ENCODE measurements at regions not wholly inside any gene's neighbourhood (a gene's known extent, or its start where the extent isn't known, plus 50 kb on each side); places are given as distances from the start of the nearest gene placed in this dataset.

- Mint-ChIP-seq H3K27me3 (peaks cover 19 to 39% (median 31%) of the 10 kb centered on the region in 5 donors), H3K36me3 (peaks cover 0 to 5% (median 0%) of the 10 kb centered on the region in 5 donors), H3K4me3 (peak overlapping the region in 5 of 10 donors; percentile 14 to 54 (median 39)), H3K27ac (peak overlapping the region in 2 of 9 donors; percentile 1 to 10), H3K4me1 (peaks cover 0 to 12% (median 6%) of the 10 kb centered on the region in 7 donors), H3K9me3 (peaks cover 0 to 6% (median 0%) of the 10 kb centered on the region in 11 donors)
- H3K27ac ChIP-seq (ENCODE audit: low read depth, low read length): no peak overlapping the region
- ChIA-PET CTCF (no interaction called here), POLR2A (interaction anchor here (0.6 kb wide), 1 partner anchor 155 kb away, joined by 4 read pairs; no protein-coding TSS in a partner anchor)
- H3K36me3 ChIP-seq (ENCODE audit: control insufficient read depth in 2 of 3, insufficient read depth in 3 of 3, low read length in 3 of 3): no peaks in the 10 kb centered on the region
- ATAC-seq (no peak), DNase-seq (no peak)
- H3K9me3 ChIP-seq (ENCODE audit: control insufficient read depth in 2 of 3, low read length in 3 of 3): no peaks in the 10 kb centered on the region
- H3K27me3 ChIP-seq (ENCODE audit: control insufficient read depth in 2 of 2, insufficient read depth in 2 of 2, low read length in 2 of 2): peaks cover 0 to 5% of the 10 kb centered on the region in 2 donors
- H3K4me3 ChIP-seq (ENCODE audit: low read length): no peak overlapping the region
- H3K4me1 ChIP-seq (ENCODE audit: control insufficient read depth in 2 of 2, insufficient read depth in 2 of 2, low read length in 2 of 2): no peaks in the 10 kb centered on the region
- intact Hi-C loops (cut with micrococcal nuclease): no loop called here
Observed at GRCh38 chr2:16014041-16014787, 73.9 kb downstream of the MYCN start.

GRCh38 chr2:16013359-16013911 is 73.1 kb downstream of the MYCN start:
- no peak for DNase-seq
- Histone ChIP-seq H3K9me3 (ENCODE audit: control insufficient read depth in 2 of 3, low read length in 3 of 3) (no peaks in the 10 kb centered on the region), H3K36me3 (ENCODE audit: control insufficient read depth in 2 of 3, insufficient read depth in 3 of 3, low read length in 3 of 3) (no peaks in the 10 kb centered on the region), H3K4me1 (ENCODE audit: control insufficient read depth in 2 of 2, insufficient read depth in 2 of 2, low read length in 2 of 2) (no peaks in the 10 kb centered on the region), H3K27ac (ENCODE audit: low read depth, low read length) (no peak overlapping the region), H3K4me3 (ENCODE audit: low read length) (no peak overlapping the region), H3K27me3 (ENCODE audit: control insufficient read depth in 2 of 2, insufficient read depth in 2 of 2, low read length in 2 of 2) (peaks cover 0 to 5% of the 10 kb centered on the region in 2 donors)
- intact Hi-C loops (cut with micrococcal nuclease): no loop called here
- ATAC-seq: no peak
- Mint-ChIP-seq H3K36me3 (peaks cover 0 to 5% (median 0%) of the 10 kb centered on the region in 5 donors), H3K27ac (peak overlapping the region in 1 of 9 donors; percentile 1), H3K27me3 (peaks cover 19 to 39% (median 31%) of the 10 kb centered on the region in 5 donors), H3K4me3 (peak overlapping the region in 8 of 10 donors; percentile 1 to 65 (median 41)), H3K9me3 (peaks cover 0 to 6% (median 0%) of the 10 kb centered on the region in 11 donors), H3K4me1 (peaks cover 0 to 12% (median 6%) of the 10 kb centered on the region in 7 donors)
- ChIA-PET CTCF (no interaction called here), POLR2A (interaction anchor here (0.6 kb wide), 1 partner anchor 156 kb away, joined by 4 read pairs; no protein-coding TSS in a partner anchor)

GRCh38 chr2:16012626-16013358 is 72.4 kb downstream of the MYCN start:
- H3K9me3 ChIP-seq (ENCODE audit: control insufficient read depth in 2 of 3, low read length in 3 of 3): no peaks in the 10 kb centered on the region
- ChIA-PET POLR2A (no interaction called here), CTCF (interaction anchor here (0.7 kb wide), 1 partner anchor 68 kb away, joined by 3 read pairs; no protein-coding TSS in a partner anchor)
- Mint-ChIP-seq H3K4me1 (peaks cover 0 to 12% (median 6%) of the 10 kb centered on the region in 7 donors), H3K27ac (peak overlapping the region in 1 of 9 donors; percentile 48), H3K4me3 (peak overlapping the region in 2 of 10 donors; percentile 39 to 65), H3K36me3 (peaks cover 0 to 5% (median 0%) of the 10 kb centered on the region in 5 donors), H3K9me3 (peaks cover 0 to 6% (median 0%) of the 10 kb centered on the region in 11 donors), H3K27me3 (peaks cover 19 to 39% (median 31%) of the 10 kb centered on the region in 5 donors)
- intact Hi-C loops (cut with micrococcal nuclease): no loop called here
- H3K36me3 ChIP-seq (ENCODE audit: control insufficient read depth in 2 of 3, insufficient read depth in 3 of 3, low read length in 3 of 3): no peaks in the 10 kb centered on the region
- no peak overlapping the region for H3K4me3 ChIP-seq (ENCODE audit: low read length)
- no peaks in the 10 kb centered on the region for H3K4me1 ChIP-seq (ENCODE audit: control insufficient read depth in 2 of 2, insufficient read depth in 2 of 2, low read length in 2 of 2)
- no peak overlapping the region for H3K27ac ChIP-seq (ENCODE audit: low read depth, low read length)
- peaks cover 0 to 5% of the 10 kb centered on the region in 2 donors for H3K27me3 ChIP-seq (ENCODE audit: control insufficient read depth in 2 of 2, insufficient read depth in 2 of 2, low read length in 2 of 2)
- DNase-seq (no peak), ATAC-seq (no peak)

- H3K9me3 Mint-ChIP-seq: peaks cover 0 to 6% (median 0%) of the 10 kb centered on the region in 11 donors
- ATAC-seq (no peak), DNase-seq (no peak)
- POLR2A ChIA-PET: no interaction called here
- H3K4me1 ChIP-seq (ENCODE audit: control insufficient read depth in 2 of 2, insufficient read depth in 2 of 2, low read length in 2 of 2): no peaks in the 10 kb centered on the region
- no peaks in the 10 kb centered on the region for H3K9me3 ChIP-seq (ENCODE audit: control insufficient read depth in 2 of 3, low read length in 3 of 3)
- intact Hi-C loops (cut with micrococcal nuclease): no loop called here
- H3K27me3 Mint-ChIP-seq: peaks cover 19 to 39% (median 31%) of the 10 kb centered on the region in 5 donors
- H3K27ac Mint-ChIP-seq: no peak overlapping the region
- H3K4me1 Mint-ChIP-seq: peaks cover 0 to 12% (median 6%) of the 10 kb centered on the region in 7 donors
- H3K36me3 Mint-ChIP-seq: peaks cover 0 to 5% (median 0%) of the 10 kb centered on the region in 5 donors
- no peaks in the 10 kb centered on the region for H3K36me3 ChIP-seq (ENCODE audit: control insufficient read depth in 2 of 3, insufficient read depth in 3 of 3, low read length in 3 of 3)
- peaks cover 0 to 5% of the 10 kb centered on the region in 2 donors for H3K27me3 ChIP-seq (ENCODE audit: control insufficient read depth in 2 of 2, insufficient read depth in 2 of 2, low read length in 2 of 2)
- CTCF ChIA-PET: interaction anchor here (0.7 kb wide), 1 partner anchor 67 kb away, joined by 3 read pairs; no protein-coding TSS in a partner anchor
- no peak overlapping the region for H3K27ac ChIP-seq (ENCODE audit: low read depth, low read length)
- no peak overlapping the region for H3K4me3 ChIP-seq (ENCODE audit: low read length)
- H3K4me3 Mint-ChIP-seq: no peak overlapping the region
Observed at GRCh38 chr2:16012029-16012596, 71.8 kb downstream of the MYCN start.

GRCh38 chr2:16011621-16011960 is 71.2 kb downstream of the MYCN start:
- H3K27me3 Mint-ChIP-seq: peaks cover 19 to 39% (median 31%) of the 10 kb centered on the region in 5 donors
- Histone ChIP-seq H3K36me3 (ENCODE audit: control insufficient read depth in 2 of 3, insufficient read depth in 3 of 3, low read length in 3 of 3) (no peaks in the 10 kb centered on the region), H3K27ac (ENCODE audit: low read depth, low read length) (no peak overlapping the region), H3K9me3 (ENCODE audit: control insufficient read depth in 2 of 3, low read length in 3 of 3) (no peaks in the 10 kb centered on the region), H3K27me3 (ENCODE audit: control insufficient read depth in 2 of 2, insufficient read depth in 2 of 2, low read length in 2 of 2) (peaks cover 0 to 5% of the 10 kb centered on the region in 2 donors), H3K4me1 (ENCODE audit: control insufficient read depth in 2 of 2, insufficient read depth in 2 of 2, low read length in 2 of 2) (no peaks in the 10 kb centered on the region), H3K4me3 (ENCODE audit: low read length) (no peak overlapping the region)
- CTCF ChIA-PET: no interaction called here
- intact Hi-C loops (cut with micrococcal nuclease): no loop called here
- no peak overlapping the region for H3K4me3 Mint-ChIP-seq
- peaks cover 0 to 12% (median 6%) of the 10 kb centered on the region in 7 donors for H3K4me1 Mint-ChIP-seq
- H3K9me3 Mint-ChIP-seq: peaks cover 0 to 6% (median 0%) of the 10 kb centered on the region in 11 donors
- H3K27ac Mint-ChIP-seq: no peak overlapping the region
- POLR2A ChIA-PET: interaction anchor here (0.6 kb wide), 1 partner anchor 44 kb away, joined by 4 read pairs; no protein-coding TSS in a partner anchor
- H3K36me3 Mint-ChIP-seq: peaks cover 0 to 5% (median 0%) of the 10 kb centered on the region in 5 donors
- ATAC-seq (no peak), DNase-seq (no peak)

- H3K4me1 Mint-ChIP-seq: peaks cover 0 to 12% (median 6%) of the 10 kb centered on the region in 7 donors
- Histone ChIP-seq H3K4me1 (ENCODE audit: control insufficient read depth in 2 of 2, insufficient read depth in 2 of 2, low read length in 2 of 2) (no peaks in the 10 kb centered on the region), H3K9me3 (ENCODE audit: control insufficient read depth in 2 of 3, low read length in 3 of 3) (no peaks in the 10 kb centered on the region), H3K36me3 (ENCODE audit: control insufficient read depth in 2 of 3, insufficient read depth in 3 of 3, low read length in 3 of 3) (no peaks in the 10 kb centered on the region), H3K27me3 (ENCODE audit: control insufficient read depth in 2 of 2, insufficient read depth in 2 of 2, low read length in 2 of 2) (peaks cover 0 to 5% of the 10 kb centered on the region in 2 donors), H3K27ac (ENCODE audit: low read depth, low read length) (no peak overlapping the region), H3K4me3 (ENCODE audit: low read length) (no peak overlapping the region)
- ChIA-PET POLR2A (interaction anchor here (0.6 kb wide), 1 partner anchor 43 kb away, joined by 4 read pairs; no protein-coding TSS in a partner anchor), CTCF (no interaction called here)
- DNase-seq: no peak
- no peak overlapping the region for H3K27ac Mint-ChIP-seq
- peaks cover 0 to 5% (median 0%) of the 10 kb centered on the region in 5 donors for H3K36me3 Mint-ChIP-seq
- intact Hi-C loops (cut with micrococcal nuclease): no loop called here
- H3K4me3 Mint-ChIP-seq: no peak overlapping the region
- H3K9me3 Mint-ChIP-seq: peaks cover 0 to 6% (median 0%) of the 10 kb centered on the region in 11 donors
- H3K27me3 Mint-ChIP-seq: peaks cover 19 to 38% (median 29%) of the 10 kb centered on the region in 5 donors
- ATAC-seq: no peak
Observed at GRCh38 chr2:16010951-16011620, 70.7 kb downstream of the MYCN start.

Data from naive thymus-derived CD4-positive, alpha-beta T cell (primary cell).